ENCODE measurements at regions not wholly inside any gene's neighbourhood (a gene's known extent, or its start where the extent isn't known, plus 50 kb on each side); places are given as distances from the start of the nearest gene placed in this dataset.

DNA sequence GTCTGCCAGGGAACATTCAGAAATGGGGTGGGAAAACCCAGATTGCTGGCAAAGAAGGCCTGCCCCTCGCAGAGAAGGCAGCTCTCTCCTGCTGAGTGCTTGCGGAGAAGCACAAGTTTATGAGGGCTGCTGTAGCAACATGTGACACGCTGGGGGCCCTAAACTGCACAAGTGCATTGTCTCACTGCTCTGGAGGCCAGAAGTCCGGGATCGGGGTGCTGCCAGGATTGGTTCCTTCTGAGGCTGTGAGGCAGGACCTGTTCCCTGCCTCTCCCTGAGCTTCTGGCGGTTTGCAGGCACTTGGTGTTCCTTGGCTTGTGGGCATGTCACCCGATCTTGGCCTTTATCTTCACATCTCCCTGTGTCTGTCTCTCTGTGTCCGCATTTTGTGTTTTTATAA, 75.6 kb upstream of the NEURL1B start:
- Histone ChIP-seq H3K27ac (ENCODE audit: low read depth, low read length) (no peak overlapping the region), H3K9ac (ENCODE audit: extremely low read depth, low read length, poor library complexity, severe bottlenecking) (no peak overlapping the region), H3K4me3 (ENCODE audit: low read length) (no peak overlapping the region), H3K36me3 (ENCODE audit: control insufficient read depth, insufficient read depth, low read length) (no peaks in the 10 kb centered on the region), H3K4me1 (ENCODE audit: control insufficient read depth, insufficient read depth, low read length) (peaks cover 9% of the 10 kb centered on the region), H3K27me3 (ENCODE audit: control insufficient read depth, insufficient read depth, low read length, poor library complexity, severe bottlenecking) (no peaks in the 10 kb centered on the region), H3K9me3 (ENCODE audit: control insufficient read depth, low read length) (no peaks in the 10 kb centered on the region)
- Mint-ChIP-seq H3K27me3 (ENCODE audit: insufficient read depth) (peaks cover 10% of the 10 kb centered on the region), H3K9me3 (no peaks in the 10 kb centered on the region), H3K4me3 (no peak overlapping the region), H3K36me3 (ENCODE audit: low read depth) (no peaks in the 10 kb centered on the region), H3K4me1 (peaks cover 23% of the 10 kb centered on the region), H3K27ac (no peak overlapping the region)
- TF ChIP-seq, protein P1, sequence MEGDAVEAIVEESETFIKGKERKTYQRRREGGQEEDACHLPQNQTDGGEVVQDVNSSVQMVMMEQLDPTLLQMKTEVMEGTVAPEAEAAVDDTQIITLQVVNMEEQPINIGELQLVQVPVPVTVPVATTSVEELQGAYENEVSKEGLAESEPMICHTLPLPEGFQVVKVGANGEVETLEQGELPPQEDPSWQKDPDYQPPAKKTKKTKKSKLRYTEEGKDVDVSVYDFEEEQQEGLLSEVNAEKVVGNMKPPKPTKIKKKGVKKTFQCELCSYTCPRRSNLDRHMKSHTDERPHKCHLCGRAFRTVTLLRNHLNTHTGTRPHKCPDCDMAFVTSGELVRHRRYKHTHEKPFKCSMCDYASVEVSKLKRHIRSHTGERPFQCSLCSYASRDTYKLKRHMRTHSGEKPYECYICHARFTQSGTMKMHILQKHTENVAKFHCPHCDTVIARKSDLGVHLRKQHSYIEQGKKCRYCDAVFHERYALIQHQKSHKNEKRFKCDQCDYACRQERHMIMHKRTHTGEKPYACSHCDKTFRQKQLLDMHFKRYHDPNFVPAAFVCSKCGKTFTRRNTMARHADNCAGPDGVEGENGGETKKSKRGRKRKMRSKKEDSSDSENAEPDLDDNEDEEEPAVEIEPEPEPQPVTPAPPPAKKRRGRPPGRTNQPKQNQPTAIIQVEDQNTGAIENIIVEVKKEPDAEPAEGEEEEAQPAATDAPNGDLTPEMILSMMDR (conservative IDR thresholded peaks at IDR 0.05), result no peak
- WGBS, 2 experiments (ENCODE audit: insufficient coverage in 1 of 2, insufficient read length in 1 of 2), result 85 to 94% methylated on average over 7 to 8 of the region's 8 CpGs
- DNase-seq, result no peak

DNA sequence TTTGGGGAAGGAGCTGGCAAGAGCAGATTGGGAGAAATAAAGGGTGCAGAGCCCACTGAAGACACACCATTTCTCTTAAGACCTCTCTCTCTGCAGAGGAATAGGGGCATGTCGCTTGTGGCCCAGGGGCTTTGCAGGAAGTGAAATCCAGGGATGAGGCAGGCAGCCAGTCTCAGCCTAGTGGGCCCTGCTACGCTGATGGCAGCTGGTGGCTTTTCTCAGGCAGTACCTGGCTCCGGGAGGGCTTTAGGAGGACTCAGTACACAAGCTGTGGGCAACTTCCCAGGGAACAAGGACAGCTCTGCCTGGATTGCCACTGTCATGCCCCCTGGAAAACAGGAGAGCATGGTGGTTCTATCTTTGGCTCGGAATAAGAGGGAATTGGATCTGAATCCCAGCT, 76.2 kb upstream of the NEURL1B start:
- Histone ChIP-seq H3K36me3 (ENCODE audit: control insufficient read depth, insufficient read depth, low read length) (no peaks in the 10 kb centered on the region), H3K4me1 (ENCODE audit: control insufficient read depth, insufficient read depth, low read length) (peaks cover 5% of the 10 kb centered on the region), H3K9me3 (ENCODE audit: control insufficient read depth, low read length) (no peaks in the 10 kb centered on the region), H3K9ac (ENCODE audit: extremely low read depth, low read length, poor library complexity, severe bottlenecking) (no peak overlapping the region), H3K27ac (ENCODE audit: low read depth, low read length) (no peak overlapping the region), H3K4me3 (ENCODE audit: low read length) (no peak overlapping the region), H3K27me3 (ENCODE audit: control insufficient read depth, insufficient read depth, low read length, poor library complexity, severe bottlenecking) (no peaks in the 10 kb centered on the region)
- no peak overlapping the region for H3K27ac Mint-ChIP-seq
- DNase-seq, result no peak
- H3K4me1 Mint-ChIP-seq, result peaks cover 18% of the 10 kb centered on the region
- no peaks in the 10 kb centered on the region for H3K9me3 Mint-ChIP-seq
- no peak overlapping the region for H3K4me3 Mint-ChIP-seq
- H3K27me3 Mint-ChIP-seq (ENCODE audit: insufficient read depth), result peaks cover 12% of the 10 kb centered on the region
- H3K36me3 Mint-ChIP-seq (ENCODE audit: low read depth), result no peaks in the 10 kb centered on the region
- 94 to 96% methylated on average over 4 of the region's 4 CpGs for whole genome bisulfite sequencing, 2 experiments (ENCODE audit: insufficient coverage in 1 of 2, insufficient read length in 1 of 2)
- TF ChIP-seq, protein P1 (conservative IDR thresholded peaks at IDR 0.05), result no peak

DNA sequence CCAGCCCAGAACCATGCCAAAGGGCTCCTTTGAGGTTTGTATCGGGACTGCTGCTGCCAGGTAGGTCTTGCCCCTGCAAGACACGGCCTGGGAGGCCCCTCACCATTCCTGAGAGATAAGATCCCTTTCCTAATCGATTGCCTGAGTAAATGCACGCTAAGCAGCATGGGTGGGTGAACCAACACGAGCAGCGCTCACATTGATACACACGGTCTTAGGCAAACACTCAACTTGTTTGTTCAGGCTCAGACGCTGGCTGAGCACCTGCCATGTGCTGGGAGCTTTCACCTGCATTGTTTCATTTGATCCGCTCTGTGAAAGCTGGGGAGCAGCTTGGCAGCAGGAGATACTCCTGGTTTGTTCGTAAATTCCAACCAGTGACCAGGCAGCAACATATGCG, 76.9 kb upstream of the NEURL1B start:
- TF ChIP-seq, protein P1 (conservative IDR thresholded peaks at IDR 0.05), result no peak
- Histone ChIP-seq H3K36me3 (ENCODE audit: control insufficient read depth, insufficient read depth, low read length) (no peaks in the 10 kb centered on the region), H3K4me1 (ENCODE audit: control insufficient read depth, insufficient read depth, low read length) (peaks cover 5% of the 10 kb centered on the region), H3K9me3 (ENCODE audit: control insufficient read depth, low read length) (no peaks in the 10 kb centered on the region), H3K27me3 (ENCODE audit: control insufficient read depth, insufficient read depth, low read length, poor library complexity, severe bottlenecking) (no peaks in the 10 kb centered on the region), H3K4me3 (ENCODE audit: low read length) (no peak overlapping the region), H3K9ac (ENCODE audit: extremely low read depth, low read length, poor library complexity, severe bottlenecking) (no peak overlapping the region), H3K27ac (ENCODE audit: low read depth, low read length) (no peak overlapping the region)
- WGBS, 2 experiments (ENCODE audit: insufficient coverage in 1 of 2, insufficient read length in 1 of 2), result 79 to 83% methylated on average over 10 to 11 of the region's 11 CpGs
- no peaks in the 10 kb centered on the region for H3K36me3 Mint-ChIP-seq (ENCODE audit: low read depth)
- no peak overlapping the region for H3K27ac Mint-ChIP-seq
- H3K4me3 Mint-ChIP-seq, result no peak overlapping the region
- no peaks in the 10 kb centered on the region for H3K9me3 Mint-ChIP-seq
- H3K27me3 Mint-ChIP-seq (ENCODE audit: insufficient read depth), result peaks cover 12% of the 10 kb centered on the region
- H3K4me1 Mint-ChIP-seq, result peaks cover 14% of the 10 kb centered on the region
- no peak for DNase-seq
